ENCODE measurements at regions not wholly inside any gene's neighbourhood (a gene's known extent, or its start where the extent isn't known, plus 50 kb on each side); places are given as distances from the start of the nearest gene placed in this dataset.

DNA sequence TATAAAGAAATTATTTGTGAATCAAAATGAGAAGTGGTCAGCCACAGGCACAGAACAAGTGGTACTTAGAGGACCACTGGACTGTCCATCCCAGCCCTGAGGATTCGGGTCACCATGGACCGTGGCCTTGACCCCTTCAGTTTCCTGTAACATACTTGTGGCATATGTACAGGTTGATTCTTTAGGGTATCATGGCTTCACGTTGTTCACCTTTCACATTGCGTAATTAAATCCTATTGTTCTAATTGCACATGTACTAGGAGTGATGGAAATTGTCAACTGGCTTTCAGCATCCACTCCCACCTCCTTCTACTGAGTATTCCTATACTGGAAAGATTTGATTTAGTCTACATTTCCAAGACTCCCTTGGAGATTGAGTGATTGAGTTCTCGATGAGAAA is 148.3 kb upstream of the GJB5 start:
- DNase-seq (ENCODE audit: low read depth) = no peak

DNA sequence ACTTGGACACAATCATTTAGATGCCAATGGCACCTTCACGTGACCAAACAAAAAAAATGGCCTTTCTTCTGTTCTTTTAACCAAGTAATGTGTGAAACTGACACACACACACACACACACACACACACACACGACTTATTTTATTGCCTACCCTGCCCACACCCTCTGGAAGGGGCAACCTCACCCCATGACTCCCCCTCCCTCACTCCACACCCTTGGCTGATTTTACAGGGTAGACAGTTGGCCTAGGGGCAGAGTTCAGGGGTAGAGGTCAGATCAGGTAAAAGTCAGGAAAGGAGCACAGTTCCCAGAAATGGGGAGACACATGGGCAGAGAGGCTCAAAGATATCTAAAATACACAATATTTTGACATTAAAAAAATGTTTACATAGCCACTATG is 144.8 kb upstream of the GJB5 start:
- DNase-seq (ENCODE audit: low read depth) = no peak

DNA sequence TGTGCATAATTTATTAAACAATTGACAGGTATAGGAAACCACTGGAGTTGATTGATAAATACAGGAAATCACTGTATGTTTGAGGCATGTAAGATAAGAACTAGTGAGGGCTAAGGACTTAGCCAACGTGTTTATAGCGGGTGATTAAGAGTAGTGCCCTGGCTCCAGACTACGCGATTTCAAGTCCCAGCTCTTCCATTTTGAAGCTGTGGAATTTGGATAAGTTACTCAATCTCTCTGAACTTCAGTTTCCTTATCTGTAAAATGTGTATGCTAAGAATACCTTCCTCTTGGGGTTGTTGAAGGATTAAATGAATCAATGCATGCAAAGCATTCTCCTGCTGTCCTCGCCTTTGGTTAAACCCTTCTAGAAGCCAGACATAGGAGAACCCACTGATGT is 143.3 kb upstream of the GJB5 start:
- no peak for DNase-seq (ENCODE audit: low read depth)

DNA sequence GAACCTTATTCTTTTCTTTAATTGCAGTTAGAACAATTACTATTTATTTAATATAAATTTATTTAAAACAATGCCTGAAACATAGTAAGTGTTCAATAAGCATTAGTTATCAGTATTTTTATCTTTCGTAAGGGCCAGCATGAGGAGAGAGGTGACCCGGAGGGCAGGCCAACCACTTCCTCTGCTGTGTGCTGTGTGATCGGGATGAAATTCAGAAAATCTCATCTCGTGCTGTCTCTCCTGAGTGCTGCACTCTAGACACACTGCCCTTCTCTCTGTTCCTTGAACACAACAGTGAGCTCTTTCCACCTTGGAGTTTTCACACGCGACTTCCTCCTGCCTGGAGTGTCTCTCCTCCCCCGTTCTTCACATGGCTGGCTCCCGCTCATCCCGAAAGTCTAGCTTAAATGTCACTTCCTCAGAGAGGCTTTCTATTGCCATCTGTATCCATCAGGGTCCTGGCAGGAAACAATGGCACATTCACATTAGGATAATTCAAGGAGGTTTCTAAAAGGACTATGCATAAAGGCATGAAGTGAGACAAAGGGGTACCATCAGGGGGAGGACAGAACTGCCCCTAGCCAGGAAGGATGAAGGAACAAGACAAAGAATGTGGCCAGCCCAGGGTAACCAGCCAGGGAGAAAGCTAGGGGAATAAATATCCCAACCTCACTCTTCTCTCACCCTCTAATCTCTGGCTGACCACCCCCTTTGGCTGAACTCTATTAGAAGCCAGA is 142.6 kb upstream of the GJB5 start:
- DNase-seq (ENCODE audit: low read depth) = no peak

DNA sequence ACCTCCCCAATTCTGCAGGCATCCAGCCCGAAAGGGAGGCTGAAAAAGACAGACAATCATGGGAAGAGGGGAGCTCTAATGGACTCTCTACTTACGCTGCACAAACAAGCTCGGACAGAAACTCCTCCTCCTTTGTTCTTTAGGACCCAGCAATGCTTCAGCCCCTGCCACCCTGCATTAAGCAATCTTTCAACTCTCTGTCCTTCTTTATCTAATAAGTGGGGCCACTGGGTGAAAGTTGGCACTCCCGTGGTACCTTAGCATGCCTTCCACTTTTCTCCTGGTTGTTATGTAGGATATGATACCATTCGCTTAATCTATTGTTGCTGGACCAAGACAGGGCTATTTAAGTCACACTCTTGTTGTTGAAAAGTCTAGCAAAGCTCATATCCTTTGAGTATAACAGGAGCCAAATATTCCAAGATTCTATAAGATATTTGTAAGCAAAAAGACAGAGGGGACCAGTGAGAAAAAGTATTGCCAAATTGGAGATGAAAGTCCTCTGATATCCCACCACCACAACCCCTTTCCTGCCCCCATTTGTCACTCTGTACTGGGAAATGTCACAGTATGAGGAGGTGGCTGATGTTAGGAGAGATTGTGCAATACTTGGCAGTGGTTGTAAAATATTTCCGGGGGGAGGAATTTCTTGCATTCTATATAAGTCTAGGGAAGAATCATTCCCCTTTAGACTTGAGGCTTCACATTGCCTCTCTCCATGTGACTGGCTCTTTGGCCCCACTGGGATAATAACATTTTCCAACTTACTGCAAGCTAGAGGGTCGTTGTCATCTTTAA is 137.3 kb upstream of the GJB5 start:
- DNase-seq (ENCODE audit: low read depth) = no peak

DNA sequence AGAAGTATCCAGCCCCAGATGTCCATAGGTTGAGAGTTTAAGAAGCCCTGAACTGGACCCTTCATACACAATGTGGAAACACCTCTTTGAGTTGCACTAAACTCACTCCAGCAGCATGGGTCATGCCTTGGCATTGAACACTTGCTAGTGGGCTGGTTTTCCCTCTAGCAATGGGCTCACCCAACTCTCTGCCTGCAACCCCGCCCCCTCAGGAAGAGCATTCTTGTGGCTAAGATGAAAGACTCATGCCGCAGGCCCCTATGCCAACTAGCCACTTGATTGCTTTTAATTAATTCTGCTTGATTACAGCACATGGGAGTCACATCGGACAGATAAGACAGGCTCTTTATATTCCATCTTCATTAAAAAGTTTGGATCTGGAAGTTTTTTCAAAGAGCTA is 136.5 kb upstream of the GJB5 start:
- no peak for DNase-seq (ENCODE audit: low read depth)

DNA sequence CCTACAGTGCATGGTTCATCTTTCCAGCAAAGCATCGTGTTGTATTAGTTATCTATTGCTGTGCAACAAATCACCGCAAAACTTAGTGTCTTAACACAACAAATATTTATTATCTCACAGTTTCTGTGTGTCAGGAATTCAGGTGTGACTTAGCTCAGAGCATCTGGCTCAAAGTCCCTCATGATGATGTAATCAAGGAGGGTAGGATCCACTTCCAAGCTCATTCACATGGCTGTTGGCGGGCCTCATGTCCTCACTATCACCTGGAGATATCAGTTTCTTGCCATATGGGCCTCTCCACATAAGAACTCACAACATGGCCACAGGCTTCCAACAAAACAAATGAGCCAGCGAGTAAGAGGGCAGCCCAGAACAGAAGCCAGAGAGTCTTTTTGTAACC is 135.6 kb upstream of the GJB5 start:
- DNase-seq (ENCODE audit: low read depth) = no peak

DNA sequence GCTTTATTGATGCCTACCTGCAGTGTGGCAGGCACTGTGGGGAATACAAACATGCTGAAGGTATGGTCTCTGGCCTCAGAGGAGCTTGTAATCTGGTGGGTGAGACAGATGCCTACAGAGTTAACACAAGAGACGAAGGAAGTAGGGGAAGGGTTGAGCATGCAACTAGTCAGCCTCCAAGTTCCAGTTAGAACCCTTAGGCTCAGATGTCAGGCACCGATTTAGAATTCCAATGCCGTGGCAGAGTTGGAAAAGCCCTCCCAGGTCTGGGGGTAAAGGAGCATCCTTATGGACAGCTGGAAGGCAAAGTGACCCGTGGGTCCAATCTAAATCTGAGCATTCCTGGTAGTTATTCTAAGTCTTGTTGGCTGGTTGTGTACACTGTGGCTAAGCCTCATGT is 132.9 kb upstream of the GJB5 start:
- no peak for DNase-seq (ENCODE audit: low read depth)

DNA sequence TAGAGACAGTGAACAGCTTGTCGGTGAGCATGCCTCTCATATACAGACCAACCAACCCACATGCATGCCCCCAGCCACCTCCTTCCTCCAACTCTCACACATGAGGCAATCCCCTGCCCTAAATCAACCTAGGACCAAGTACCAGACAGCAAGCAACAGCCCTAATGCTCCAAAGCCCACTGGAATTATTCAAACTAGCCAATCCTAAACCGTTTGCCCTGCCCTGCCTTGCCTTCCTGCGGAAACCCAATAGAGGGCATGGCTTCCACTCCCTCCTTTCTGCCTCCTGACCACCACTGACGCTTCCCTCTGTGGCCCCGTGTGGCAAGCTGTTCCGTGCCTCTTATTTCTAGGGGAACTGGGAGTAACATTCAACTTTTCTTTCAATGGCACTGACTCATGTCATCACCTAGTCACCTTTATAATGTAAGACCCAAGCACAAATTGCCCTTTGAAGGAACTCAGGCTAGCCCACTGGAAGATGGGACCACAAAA is 129.3 kb upstream of the GJB5 start:
- DNase-seq (ENCODE audit: low read depth) = no peak

DNA sequence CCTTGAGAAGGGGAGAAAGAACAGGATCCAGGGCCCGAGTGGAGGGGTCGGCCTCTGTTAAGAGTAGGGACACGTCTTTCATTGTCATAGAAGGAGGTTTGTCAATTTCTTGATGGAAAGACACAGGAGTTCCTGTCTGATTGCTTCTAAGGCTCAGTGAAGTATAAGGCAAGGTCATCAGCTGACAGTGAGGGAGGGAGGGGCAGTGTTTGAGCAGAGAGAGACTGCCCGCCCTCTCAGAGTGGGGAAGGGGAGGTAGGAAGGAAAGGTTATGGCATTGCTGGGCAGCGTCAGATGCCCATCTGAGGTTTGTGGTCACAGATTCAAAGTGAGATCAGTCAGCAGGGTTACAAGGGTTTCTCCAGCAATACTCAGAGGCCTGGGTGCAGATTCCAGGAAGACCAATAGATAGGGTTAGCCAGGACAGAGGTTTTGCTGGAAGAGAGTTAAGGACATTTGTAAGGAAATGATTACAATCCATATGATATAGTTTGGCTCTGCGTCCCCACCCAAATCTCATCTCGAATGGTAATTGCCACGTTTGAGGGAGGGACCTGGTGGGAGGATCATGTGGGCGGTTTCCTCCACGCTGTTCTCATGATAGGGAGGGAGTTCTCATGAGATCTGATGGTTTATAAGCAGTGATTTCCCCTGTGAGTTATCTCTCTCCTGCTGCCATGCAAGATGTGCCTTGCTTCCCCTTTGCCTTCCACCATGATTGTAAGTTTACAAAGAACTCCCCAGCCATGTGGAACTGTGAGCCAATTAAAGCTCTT is 127.2 kb upstream of the GJB5 start:
- DNase-seq (ENCODE audit: low read depth) = no peak

DNA sequence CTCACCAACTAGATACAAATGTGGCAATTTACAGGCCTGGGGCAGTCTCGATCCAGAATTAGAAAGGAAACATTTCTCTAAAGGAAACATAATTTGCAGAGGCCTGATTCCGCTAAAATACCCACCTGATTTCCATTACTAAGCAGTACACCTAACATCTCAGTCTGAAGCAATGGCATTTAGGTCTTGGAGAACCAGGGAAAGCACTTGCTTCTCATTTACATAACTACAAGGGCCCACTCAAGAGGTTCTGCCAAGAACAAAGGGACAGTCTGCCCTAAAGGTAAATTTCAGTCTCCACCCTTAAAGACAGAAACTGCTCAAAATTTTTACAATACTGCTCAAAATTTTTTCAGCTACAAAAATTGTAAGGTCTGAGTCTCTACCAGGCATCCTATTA is 123.7 kb upstream of the GJB5 start:
- DNase-seq (ENCODE audit: low read depth) = no peak

DNA sequence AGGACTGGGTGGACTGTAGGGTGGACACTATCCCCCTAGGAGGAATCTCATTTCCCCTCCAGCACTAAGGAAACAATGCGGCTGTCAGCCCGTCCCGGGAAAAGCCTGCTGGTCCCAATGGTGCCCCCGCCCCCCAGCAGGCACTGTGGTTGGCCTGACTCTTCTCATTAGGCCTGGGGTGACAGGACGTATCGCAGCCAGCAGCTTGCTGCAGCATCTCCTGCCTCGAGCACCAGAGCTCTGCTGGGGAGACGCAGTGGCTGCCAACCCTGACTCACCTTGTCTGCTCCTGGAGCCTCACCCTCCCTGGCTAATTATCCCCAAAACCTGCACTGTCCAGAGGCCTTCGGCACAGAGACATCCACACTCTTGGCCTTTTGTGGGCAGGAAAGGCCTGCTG is 115.1 kb upstream of the GJB5 start:
- DNase-seq (ENCODE audit: low read depth) = no peak

DNA sequence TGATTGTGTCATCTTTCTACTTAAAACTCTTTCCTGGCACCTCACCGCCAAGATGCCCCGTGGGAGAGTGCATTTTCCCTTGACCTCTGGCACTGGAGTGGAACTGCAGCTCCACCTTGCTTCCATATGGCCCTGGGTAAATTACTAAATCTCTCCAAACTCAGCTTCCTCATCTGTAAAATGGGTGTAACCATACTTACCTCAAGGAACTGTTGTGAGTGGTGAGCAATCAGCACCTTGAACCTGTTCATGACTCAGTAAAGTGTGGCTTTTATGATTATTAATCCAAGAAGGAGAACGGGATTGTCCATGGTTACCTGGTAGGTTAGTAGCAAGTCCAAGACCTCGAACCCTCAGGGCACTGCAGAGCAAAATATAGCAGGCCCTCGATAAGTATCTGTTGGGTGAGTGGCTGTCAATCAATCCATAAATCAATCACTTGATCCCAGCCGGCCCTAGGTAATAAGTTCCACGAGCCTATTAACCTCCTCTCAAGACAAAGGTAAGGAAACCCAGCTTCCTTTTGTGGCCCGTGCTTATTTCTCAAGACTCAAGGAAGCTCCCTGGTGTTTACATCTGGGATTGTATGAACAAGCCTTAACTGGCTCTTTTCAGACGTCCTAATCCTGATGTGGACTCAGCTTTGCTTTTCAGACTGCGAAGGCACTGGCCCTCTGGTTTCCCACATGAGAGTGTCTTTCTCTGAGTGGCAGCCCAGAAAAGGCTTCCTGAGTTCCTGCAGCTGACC is 114.0 kb upstream of the GJB5 start:
- DNase-seq (ENCODE audit: low read depth) = no peak

DNA sequence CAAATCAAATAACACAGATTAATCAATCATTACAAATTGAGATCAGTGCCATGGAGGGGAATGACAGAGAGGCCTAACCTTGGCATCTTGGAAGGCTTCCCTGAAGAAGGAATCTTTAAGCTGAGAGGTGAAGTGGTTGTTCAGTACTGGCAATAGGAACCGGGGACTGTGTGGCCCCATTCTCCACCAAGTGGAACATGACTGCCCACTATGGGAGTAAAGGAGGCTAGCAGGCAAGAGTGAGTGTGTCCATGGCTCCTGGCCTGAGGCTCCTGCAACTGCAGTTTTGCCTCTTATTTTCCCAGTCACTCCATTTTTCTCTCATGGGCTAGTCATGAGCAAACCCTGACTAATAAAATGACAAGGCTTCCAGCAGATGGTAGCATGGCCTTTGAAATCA is 112.2 kb upstream of the GJB5 start:
- DNase-seq (ENCODE audit: low read depth) = no peak

DNA sequence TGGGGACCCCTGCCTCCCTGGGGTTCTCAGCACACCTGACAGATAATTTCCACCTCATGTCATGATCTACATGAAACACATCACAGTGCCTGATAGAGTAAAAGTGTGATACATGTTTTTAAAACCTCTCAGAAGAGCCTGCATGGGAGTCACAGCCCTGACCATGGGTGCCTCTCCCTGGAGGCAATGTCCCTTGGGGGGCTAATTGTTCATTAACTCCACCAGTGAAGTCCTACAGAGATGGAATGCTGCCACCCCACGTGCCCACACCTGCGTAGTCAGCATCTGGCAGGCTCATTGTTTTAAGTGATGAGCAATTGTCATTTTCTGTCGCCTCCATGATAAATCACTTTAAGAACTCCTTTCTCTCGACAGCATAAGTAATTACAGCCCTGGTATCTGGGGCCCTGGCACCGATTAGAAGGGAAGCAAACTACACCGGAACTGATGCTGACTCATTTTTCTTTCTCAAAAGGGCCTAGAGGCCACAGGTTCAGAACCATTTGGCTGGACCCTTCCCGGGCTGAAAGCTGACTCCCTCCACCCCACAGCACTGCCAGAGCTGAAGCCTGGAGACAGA is 109.6 kb upstream of the GJB5 start:
- DNase-seq (ENCODE audit: low read depth) = no peak

DNA sequence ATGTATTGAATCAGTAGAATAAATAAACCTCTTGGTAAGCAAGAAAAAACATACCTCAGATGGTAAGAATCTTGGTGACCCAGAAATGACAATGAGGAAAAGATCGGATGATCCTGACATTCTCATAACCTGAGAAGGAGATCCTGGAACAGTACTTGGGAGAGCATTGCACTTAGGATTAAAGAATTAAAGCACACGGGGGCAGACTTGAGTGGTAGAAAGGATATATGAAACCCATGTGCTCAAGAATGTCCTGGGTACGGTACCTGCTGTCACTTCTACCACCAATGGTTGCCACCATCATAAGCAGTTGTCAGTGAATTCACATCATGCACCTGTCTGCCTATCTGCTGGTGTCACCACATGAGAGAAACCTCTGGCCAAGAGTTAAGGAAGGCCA is 108.9 kb upstream of the GJB5 start:
- no peak for DNase-seq (ENCODE audit: low read depth)

DNA sequence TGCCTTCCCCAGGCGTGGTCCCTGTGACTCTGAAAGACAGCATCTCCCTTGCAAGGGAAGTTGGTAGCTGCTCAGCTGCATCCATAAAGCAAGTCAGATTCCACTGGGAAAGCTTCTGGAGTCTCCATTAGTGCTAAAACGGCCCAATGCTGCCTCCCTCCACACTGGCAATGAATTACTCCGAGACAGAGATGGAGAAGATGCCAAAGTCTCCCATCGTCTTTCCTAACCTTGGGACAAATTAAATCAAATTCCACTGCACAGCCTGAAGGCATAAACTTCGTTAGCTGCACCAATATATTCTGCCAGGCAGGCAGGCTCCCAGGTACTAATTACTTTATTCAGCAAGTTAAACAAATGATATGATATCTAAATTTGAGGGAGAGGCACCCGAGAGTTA is 106.3 kb upstream of the GJB5 start:
- no peak for DNase-seq (ENCODE audit: low read depth)

DNA sequence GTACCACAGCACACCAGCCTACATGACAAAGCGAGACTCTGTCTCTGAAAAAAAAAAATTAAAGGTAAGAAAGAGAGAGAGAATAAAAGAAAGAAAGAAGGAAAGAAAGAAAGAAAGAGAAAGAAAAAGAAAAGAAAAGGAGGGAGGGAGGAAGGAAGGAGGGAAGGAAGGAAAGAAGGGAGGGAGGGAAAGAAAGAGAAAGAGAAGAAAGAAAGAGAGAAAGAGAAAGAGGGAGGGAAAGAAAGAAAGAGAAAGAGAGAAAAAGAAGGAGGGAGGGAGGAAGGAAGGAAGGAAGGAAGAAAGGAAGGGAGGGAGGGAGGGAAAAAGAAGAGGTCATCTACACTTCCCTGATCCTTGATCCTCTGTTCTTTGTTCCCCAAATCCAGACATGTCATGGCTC is 104.8 kb upstream of the GJB5 start:
- DNase-seq (ENCODE audit: low read depth) = no peak

DNA sequence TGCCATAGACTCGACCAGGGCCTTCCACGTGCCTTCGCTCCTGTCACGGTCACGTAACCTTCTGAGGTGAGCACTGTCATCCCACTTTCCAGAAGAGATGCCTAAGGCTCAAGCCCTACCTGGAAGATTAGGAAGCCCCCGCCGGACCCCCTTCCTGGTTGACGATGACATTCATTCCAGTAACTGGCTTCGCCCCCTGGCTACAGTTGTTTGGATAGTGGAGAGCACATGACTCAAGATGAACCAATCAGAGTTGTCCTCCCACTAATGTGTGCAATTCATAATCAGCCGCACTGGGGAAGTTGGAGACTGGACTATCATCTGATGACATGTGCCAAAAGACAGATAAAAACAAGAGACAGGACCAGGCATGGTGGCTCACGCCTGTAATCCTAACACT is 104.0 kb upstream of the GJB5 start:
- DNase-seq (ENCODE audit: low read depth) = no peak

DNA sequence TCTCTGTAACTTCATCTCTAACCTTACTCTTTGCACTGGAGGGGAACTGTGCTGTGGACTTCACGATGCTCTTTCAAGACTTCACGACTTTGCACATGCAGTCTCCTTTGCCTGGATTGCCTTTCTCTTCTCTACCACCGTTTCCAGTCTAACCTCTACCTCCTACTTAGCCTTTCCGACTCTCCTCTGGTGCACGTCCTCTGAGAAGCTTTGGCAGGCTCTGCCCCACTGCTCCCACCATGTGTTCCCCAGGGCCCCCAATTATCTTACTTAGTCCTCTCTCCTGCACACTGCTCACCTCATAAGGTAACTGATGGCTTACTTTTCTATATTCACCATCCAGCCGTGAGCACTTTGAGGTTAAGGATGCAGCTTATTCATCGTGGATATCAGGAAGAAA is 101.7 kb upstream of the GJB5 start:
- no peak for DNase-seq (ENCODE audit: low read depth)

DNA sequence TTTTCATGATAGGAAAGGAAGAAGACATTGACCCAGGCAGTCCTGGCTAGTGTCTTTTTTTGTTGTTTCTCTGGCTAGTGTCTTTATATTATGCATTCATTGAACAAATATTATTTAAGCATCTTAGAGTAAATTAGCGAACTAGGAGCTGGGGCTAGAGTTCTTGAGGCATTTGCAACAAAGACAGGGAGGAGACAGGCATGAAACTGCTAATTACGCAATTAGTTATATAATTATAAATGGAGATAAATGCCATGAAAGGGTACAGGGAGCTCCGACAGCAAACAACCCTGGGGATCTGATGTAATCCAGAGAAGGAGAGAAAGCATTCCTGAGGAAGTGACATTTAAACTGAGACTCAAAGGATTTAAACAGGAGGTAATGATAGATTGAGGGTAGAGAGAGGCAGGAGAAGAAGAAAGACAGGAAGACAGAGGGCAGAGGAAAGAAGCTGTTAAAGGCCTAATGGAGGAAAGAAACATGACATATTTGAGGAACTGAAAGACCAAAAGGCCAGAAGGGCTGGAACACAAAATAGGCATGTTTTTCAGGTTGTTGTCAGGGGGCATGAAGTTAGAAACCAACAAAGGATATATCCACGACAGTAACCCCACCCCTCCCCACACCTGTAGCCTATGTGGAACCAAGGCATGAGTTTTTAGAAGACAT is 99.5 kb upstream of the GJB5 start:
- DNase-seq (ENCODE audit: low read depth) = no peak

Measured in HS-27A (cell line).